Psoas muscle (tissue), 7 donors: ENCODE measurements at regions not wholly inside any gene's neighbourhood (a gene's known extent, or its start where the extent isn't known, plus 50 kb on each side); places are given as distances from the start of the nearest gene placed in this dataset.

Experiments used
- ATAC-seq, 4 donors: fragments of 200-7000 bp; cut with Tn5 transposase; one replicate each; pipeline ENCODE4 v1.9.1; 2020; ENCODE audit warnings: moderate library complexity in 3 of 4, mild to moderate bottlenecking in 2 of 4
- DNase-seq, 2 donors: peaks; one replicate each; pipeline ENCODE4 v3.0.0-alpha.2; 2020
- H3K27ac ChIP-seq: fragments of 200-600 bp; one replicate; pipeline ENCODE4 v1.8.0; 2022
- H3K27me3 ChIP-seq, 3 donors: fragments of 200-600 bp in 1 of 3; one replicate each; pipeline versions ENCODE4 v1.6.1 to v1.8.0; 2013 to 2022; ENCODE audit warnings: low read length in 2 of 3, mild to moderate bottlenecking in 2 of 3, moderate library complexity in 1 of 3; ENCODE audit not compliant: insufficient read depth in 3 of 3
- H3K36me3 ChIP-seq, 2 donors: fragments of 200-600 bp in 1 of 2; one replicate each; pipeline versions ENCODE4 v1.6.1 to v1.8.0; 2013 to 2022; ENCODE audit warnings: low read depth in 1 of 2, mild to moderate bottlenecking in 1 of 2, moderate library complexity in 1 of 2; ENCODE audit not compliant: insufficient read depth in 1 of 2
- H3K4me1 ChIP-seq: fragments of 200-600 bp; one replicate; pipeline ENCODE4 v1.8.0; 2022
- H3K4me3 ChIP-seq: fragments of 200-600 bp; one replicate; pipeline ENCODE4 v1.8.0; 2022; ENCODE audit warnings: mild to moderate bottlenecking
- H3K9me3 ChIP-seq: fragments of 200-600 bp; one replicate; pipeline ENCODE4 v1.8.0; 2022
- CTCF ChIP-seq: fragments of 200-600 bp; IDR thresholded peaks from one replicate; pipeline ENCODE4 v1.8.0; 2022; ENCODE audit warnings: antibody characterized with exemption
- WGBS, 3 donors: extraction: QIAGEN DNeasy Blood & Tissue Kit; methylation state at CpG; one replicate each; pipeline versions ENCODE4 v1.1.6 to v1.1.7; 2013; 5-methylcytosine and 5-hydroxymethylcytosine counted together
- intact Hi-C, 2 donors: fragments of 100-400 bp; cut with DNase I; formaldehyde crosslinking; loops; one replicate each; pipeline versions ENCODE4 v1.11.0 to v1.14.2; 2022
- donor health status: healthy with polysubstance abuse.
- donor health status: DM: no; HTN: no; CAD: no; lungs with moderate emphysema.
- donor health status: Bipolar disorder and iron deficiency.
- donor health status: healthy.
- donor health status: DM: yes; HTN: yes; CAD: no.
- donor health status: DM: no; HTN: no; CAD: no.
- donor health status: DM: yes; HTN: yes; CAD: no.

- Histone ChIP-seq H3K27me3 (no peaks in the 10 kb centered on the region), H3K9me3 (no peaks in the 10 kb centered on the region), H3K27ac (no peak overlapping the region), H3K36me3 (no peaks in the 10 kb centered on the region), H3K4me3 (no peak overlapping the region), H3K4me1 (no peaks in the 10 kb centered on the region)
- DNase-seq (no peak), ATAC-seq (no peak)
- intact Hi-C loops = no loop called here
- TF ChIP-seq CTCF = no peak
- WGBS, 3 donors = 90 to 92% (median 90%) methylated on average over 3 of the region's 3 CpGs
These were observed 266.3 kb upstream of the CNTN4 start for GRCh38 chr3:1832395-1832794.

GRCh38 chr3:1843111-1843510, 255.6 kb upstream of the CNTN4 start:
- TF ChIP-seq CTCF = no peak
- Histone ChIP-seq H3K9me3 (no peaks in the 10 kb centered on the region), H3K27me3 (no peaks in the 10 kb centered on the region), H3K36me3 (no peaks in the 10 kb centered on the region), H3K27ac (no peak overlapping the region), H3K4me1 (no peaks in the 10 kb centered on the region), H3K4me3 (no peak overlapping the region)
- 23 to 32% (median 28%) methylated on average over 6 of the region's 6 CpGs for WGBS, 3 donors
- DNase-seq (no peak), ATAC-seq (no peak)
- intact Hi-C loops = no loop called here

- intact Hi-C loops = no loop called here
- no peaks in the 10 kb centered on the region for H3K27me3 ChIP-seq
- WGBS, 3 donors = 76 to 81% (median 77%) methylated on average over 3 of the region's 3 CpGs
- ATAC-seq (no peak), DNase-seq (no peak)
- no peak for TF ChIP-seq CTCF
- H3K4me1 ChIP-seq = no peaks in the 10 kb centered on the region
- no peak overlapping the region for H3K4me3 ChIP-seq
- H3K27ac ChIP-seq = no peak overlapping the region
- H3K36me3 ChIP-seq = no peaks in the 10 kb centered on the region
- no peaks in the 10 kb centered on the region for H3K9me3 ChIP-seq
These were observed 251.1 kb upstream of the CNTN4 start for GRCh38 chr3:1847571-1847970.

- Histone ChIP-seq H3K9me3 (no peaks in the 10 kb centered on the region), H3K4me3 (no peak overlapping the region), H3K27ac (no peak overlapping the region), H3K36me3 (no peaks in the 10 kb centered on the region), H3K4me1 (no peaks in the 10 kb centered on the region), H3K27me3 (no peaks in the 10 kb centered on the region)
- intact Hi-C loops = no loop called here
- DNase-seq (no peak), ATAC-seq (no peak)
- WGBS, 3 donors = 48 to 59% (median 54%) methylated on average over 2 of the region's 2 CpGs
- TF ChIP-seq CTCF = no peak
These were observed 249.7 kb upstream of the CNTN4 start for GRCh38 chr3:1848935-1849334.

- 62 to 68% (median 65%) methylated on average over 2 of the region's 2 CpGs for WGBS, 3 donors
These were observed 245.7 kb upstream of the CNTN4 start for GRCh38 chr3:1852950-1853349.

More at GRCh38 chr3:1852950-1853349, 245.7 kb upstream of the CNTN4 start:
- intact Hi-C loops = no loop called here
- H3K36me3 ChIP-seq = no peaks in the 10 kb centered on the region
- no peaks in the 10 kb centered on the region for H3K9me3 ChIP-seq
- no peaks in the 10 kb centered on the region for H3K4me1 ChIP-seq
- H3K4me3 ChIP-seq = no peak overlapping the region
- TF ChIP-seq CTCF = no peak
- ATAC-seq (no peak), DNase-seq (no peak)
- H3K27me3 ChIP-seq = no peaks in the 10 kb centered on the region
- H3K27ac ChIP-seq = no peak overlapping the region
